GM12878 (cell line): ENCODE measurements at regions not wholly inside any gene's neighbourhood (a gene's known extent, or its start where the extent isn't known, plus 50 kb on each side); places are given as distances from the start of the nearest gene placed in this dataset.

ENCODE experiments used
- IKZF2 ChIP-seq, 2 experiments: fragments of 450-650 bp; IDR thresholded peaks; 2 replicates each; pipeline ENCODE4 v1.6.1; 2017; ENCODE audit warnings: mild to moderate bottlenecking in 2 of 2, moderate library complexity in 2 of 2
- PAX5 ChIP-seq: IDR thresholded peaks from 2 replicates; pipeline ENCODE4 v1.6.1; 2011; ENCODE audit warnings: low read depth, low read length, borderline replicate concordance
- SP1 ChIP-seq: IDR thresholded peaks from one replicate; pipeline ENCODE4 v1.6.1; 2011; ENCODE audit warnings: low read depth, low read length
- TF ChIP-seq, protein P1 (sequence below): fragments of 150-350 bp; IDR thresholded peaks from 2 replicates; pipeline ENCODE4 v1.6.1; 2016; ENCODE audit warnings: low read depth, low read length
- TF ChIP-seq, protein P2 (sequence below), 3 experiments: IDR thresholded peaks in 2 of 3; conservative IDR thresholded peaks in 1 of 3; 2 replicates each; pipeline ENCODE4 v1.5.1; 2011; ENCODE audit warnings: low read depth in 3 of 3, low read length in 3 of 3, mild to moderate bottlenecking in 3 of 3, control low read depth in 2 of 3, moderate library complexity in 2 of 3, inconsistent platforms in 1 of 3, mixed read lengths in 1 of 3; ENCODE audit not compliant: control insufficient read depth in 2 of 3, insufficient read depth in 1 of 3; ENCODE audit errors: extremely low read depth in 1 of 3
- TF ChIP-seq, protein P3 (sequence below): fragments of 450-650 bp; IDR thresholded peaks from 2 replicates; pipeline ENCODE4 v1.6.1; 2016; ENCODE audit warnings: mild to moderate bottlenecking, moderate library complexity, borderline replicate concordance

DNA sequence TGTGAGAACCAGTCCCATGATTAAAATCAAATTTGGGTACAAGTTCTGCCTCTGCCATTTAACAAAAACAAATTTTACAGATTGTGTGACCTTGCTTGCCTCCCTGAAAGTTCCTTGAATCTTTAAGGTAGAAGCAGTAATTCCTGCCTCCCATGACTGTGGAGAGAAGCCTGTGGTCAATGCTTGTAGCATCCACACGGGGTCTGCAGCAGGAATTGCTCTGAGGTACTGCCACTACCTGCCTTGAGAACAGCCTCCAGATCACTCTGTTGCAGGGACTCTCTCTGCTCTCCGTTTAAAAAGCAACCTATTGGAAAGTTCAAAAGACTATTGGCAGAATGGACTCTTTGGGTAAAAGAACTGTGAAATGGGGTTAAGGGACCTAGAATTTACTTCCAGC is 75.9 kb downstream of the SST start (continued):
- TF ChIP-seq IKZF2 (IDR thresholded peaks at IDR 0.05) (no peak), PAX5 (no peak), SP1 (no peak)
- TF ChIP-seq, protein P1, sequence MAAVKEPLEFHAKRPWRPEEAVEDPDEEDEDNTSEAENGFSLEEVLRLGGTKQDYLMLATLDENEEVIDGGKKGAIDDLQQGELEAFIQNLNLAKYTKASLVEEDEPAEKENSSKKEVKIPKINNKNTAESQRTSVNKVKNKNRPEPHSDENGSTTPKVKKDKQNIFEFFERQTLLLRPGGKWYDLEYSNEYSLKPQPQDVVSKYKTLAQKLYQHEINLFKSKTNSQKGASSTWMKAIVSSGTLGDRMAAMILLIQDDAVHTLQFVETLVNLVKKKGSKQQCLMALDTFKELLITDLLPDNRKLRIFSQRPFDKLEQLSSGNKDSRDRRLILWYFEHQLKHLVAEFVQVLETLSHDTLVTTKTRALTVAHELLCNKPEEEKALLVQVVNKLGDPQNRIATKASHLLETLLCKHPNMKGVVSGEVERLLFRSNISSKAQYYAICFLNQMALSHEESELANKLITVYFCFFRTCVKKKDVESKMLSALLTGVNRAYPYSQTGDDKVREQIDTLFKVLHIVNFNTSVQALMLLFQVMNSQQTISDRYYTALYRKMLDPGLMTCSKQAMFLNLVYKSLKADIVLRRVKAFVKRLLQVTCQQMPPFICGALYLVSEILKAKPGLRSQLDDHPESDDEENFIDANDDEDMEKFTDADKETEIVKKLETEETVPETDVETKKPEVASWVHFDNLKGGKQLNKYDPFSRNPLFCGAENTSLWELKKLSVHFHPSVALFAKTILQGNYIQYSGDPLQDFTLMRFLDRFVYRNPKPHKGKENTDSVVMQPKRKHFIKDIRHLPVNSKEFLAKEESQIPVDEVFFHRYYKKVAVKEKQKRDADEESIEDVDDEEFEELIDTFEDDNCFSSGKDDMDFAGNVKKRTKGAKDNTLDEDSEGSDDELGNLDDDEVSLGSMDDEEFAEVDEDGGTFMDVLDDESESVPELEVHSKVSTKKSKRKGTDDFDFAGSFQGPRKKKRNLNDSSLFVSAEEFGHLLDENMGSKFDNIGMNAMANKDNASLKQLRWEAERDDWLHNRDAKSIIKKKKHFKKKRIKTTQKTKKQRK = no peak
- TF ChIP-seq, protein P2, sequence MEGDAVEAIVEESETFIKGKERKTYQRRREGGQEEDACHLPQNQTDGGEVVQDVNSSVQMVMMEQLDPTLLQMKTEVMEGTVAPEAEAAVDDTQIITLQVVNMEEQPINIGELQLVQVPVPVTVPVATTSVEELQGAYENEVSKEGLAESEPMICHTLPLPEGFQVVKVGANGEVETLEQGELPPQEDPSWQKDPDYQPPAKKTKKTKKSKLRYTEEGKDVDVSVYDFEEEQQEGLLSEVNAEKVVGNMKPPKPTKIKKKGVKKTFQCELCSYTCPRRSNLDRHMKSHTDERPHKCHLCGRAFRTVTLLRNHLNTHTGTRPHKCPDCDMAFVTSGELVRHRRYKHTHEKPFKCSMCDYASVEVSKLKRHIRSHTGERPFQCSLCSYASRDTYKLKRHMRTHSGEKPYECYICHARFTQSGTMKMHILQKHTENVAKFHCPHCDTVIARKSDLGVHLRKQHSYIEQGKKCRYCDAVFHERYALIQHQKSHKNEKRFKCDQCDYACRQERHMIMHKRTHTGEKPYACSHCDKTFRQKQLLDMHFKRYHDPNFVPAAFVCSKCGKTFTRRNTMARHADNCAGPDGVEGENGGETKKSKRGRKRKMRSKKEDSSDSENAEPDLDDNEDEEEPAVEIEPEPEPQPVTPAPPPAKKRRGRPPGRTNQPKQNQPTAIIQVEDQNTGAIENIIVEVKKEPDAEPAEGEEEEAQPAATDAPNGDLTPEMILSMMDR (IDR thresholded peaks at IDR 0.05 in 2 of 3, conservative IDR thresholded peaks at IDR 0.05 in 1 of 3; ENCODE audit: control insufficient read depth in 2 of 3, extremely low read depth in 1 of 3, insufficient read depth in 1 of 3, low read depth in 3 of 3, low read length in 3 of 3) = no peak
- TF ChIP-seq, protein P3, sequence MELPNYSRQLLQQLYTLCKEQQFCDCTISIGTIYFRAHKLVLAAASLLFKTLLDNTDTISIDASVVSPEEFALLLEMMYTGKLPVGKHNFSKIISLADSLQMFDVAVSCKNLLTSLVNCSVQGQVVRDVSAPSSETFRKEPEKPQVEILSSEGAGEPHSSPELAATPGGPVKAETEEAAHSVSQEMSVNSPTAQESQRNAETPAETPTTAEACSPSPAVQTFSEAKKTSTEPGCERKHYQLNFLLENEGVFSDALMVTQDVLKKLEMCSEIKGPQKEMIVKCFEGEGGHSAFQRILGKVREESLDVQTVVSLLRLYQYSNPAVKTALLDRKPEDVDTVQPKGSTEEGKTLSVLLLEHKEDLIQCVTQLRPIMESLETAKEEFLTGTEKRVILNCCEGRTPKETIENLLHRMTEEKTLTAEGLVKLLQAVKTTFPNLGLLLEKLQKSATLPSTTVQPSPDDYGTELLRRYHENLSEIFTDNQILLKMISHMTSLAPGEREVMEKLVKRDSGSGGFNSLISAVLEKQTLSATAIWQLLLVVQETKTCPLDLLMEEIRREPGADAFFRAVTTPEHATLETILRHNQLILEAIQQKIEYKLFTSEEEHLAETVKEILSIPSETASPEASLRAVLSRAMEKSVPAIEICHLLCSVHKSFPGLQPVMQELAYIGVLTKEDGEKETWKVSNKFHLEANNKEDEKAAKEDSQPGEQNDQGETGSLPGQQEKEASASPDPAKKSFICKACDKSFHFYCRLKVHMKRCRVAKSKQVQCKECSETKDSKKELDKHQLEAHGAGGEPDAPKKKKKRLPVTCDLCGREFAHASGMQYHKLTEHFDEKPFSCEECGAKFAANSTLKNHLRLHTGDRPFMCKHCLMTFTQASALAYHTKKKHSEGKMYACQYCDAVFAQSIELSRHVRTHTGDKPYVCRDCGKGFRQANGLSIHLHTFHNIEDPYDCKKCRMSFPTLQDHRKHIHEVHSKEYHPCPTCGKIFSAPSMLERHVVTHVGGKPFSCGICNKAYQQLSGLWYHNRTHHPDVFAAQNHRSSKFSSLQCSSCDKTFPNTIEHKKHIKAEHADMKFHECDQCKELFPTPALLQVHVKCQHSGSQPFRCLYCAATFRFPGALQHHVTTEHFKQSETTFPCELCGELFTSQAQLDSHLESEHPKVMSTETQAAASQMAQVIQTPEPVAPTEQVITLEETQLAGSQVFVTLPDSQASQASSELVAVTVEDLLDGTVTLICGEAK = no peak
